HG03280 (cell line): ENCODE measurements at regions not wholly inside any gene's neighbourhood (a gene's known extent, or its start where the extent isn't known, plus 50 kb on each side); places are given as distances from the start of the nearest gene placed in this dataset.
"Not testable (repeated sequence)": the region's sequence is repeated elsewhere in the genome, so short reads cannot be mapped to it uniquely, and the experiment has no call there.

Experiments
- ATAC-seq: cut with Tn5 transposase; IDR thresholded peaks from one replicate; pipeline ENCODE4 v1.9.1; 2021; ENCODE audit warnings: mild to moderate bottlenecking, moderate library complexity; ENCODE audit not compliant: unreplicated experiment

GRCh38 chr18:55988537-55988936 is 400.5 kb upstream of the TCF4 start:
- no peak for ATAC-seq

GRCh38 chr18:55983433-55983832 is 395.4 kb upstream of the TCF4 start:
- no peak for ATAC-seq

GRCh38 chr18:55982992-55983391 is 395.0 kb upstream of the TCF4 start:
- no peak for ATAC-seq

GRCh38 chr18:55981712-55982475 is 393.9 kb upstream of the TCF4 start:
- ATAC-seq = no peak

GRCh38 chr18:55974521-55974920 is 386.5 kb upstream of the TCF4 start:
- no peak for ATAC-seq

GRCh38 chr18:55968550-55968949 is 380.6 kb upstream of the TCF4 start:
- ATAC-seq = no peak

- ATAC-seq = no peak
Observed at GRCh38 chr18:55967019-55967418, 379.0 kb upstream of the TCF4 start.

- no peak for ATAC-seq
Observed at GRCh38 chr18:55964171-55964570, 376.2 kb upstream of the TCF4 start.

- ATAC-seq = no peak
Observed at GRCh38 chr18:55953326-55953725, 365.3 kb upstream of the TCF4 start.

GRCh38 chr18:55951738-55952137 is 363.7 kb upstream of the TCF4 start:
- ATAC-seq = not testable (repeated sequence)

GRCh38 chr18:55950379-55951166 is 362.6 kb upstream of the TCF4 start:
- no peak for ATAC-seq

GRCh38 chr18:55934821-55935220 is 346.8 kb upstream of the TCF4 start:
- no peak for ATAC-seq

- no peak for ATAC-seq
Observed at GRCh38 chr18:55932675-55933074, 344.7 kb upstream of the TCF4 start.

- ATAC-seq = no peak
Observed at GRCh38 chr18:55927831-55928230, 339.8 kb upstream of the TCF4 start.

- no peak for ATAC-seq
Observed at GRCh38 chr18:55925772-55926171, 337.8 kb upstream of the TCF4 start.

- no peak for ATAC-seq
Observed at GRCh38 chr18:55920063-55920462, 332.1 kb upstream of the TCF4 start.

- no peak for ATAC-seq
Observed at GRCh38 chr18:55918444-55918843, 330.5 kb upstream of the TCF4 start.

GRCh38 chr18:55912919-55913318 is 324.9 kb upstream of the TCF4 start:
- no peak for ATAC-seq

GRCh38 chr18:55912071-55912470 is 324.1 kb upstream of the TCF4 start:
- no peak for ATAC-seq

GRCh38 chr18:55910296-55910695 is 322.3 kb upstream of the TCF4 start:
- ATAC-seq = no peak

- ATAC-seq = no peak
Observed at GRCh38 chr18:55908901-55909366, 320.9 kb upstream of the TCF4 start.
